Right ventricle myocardium superior (tissue), 1 donor: ENCODE measurements at regions not wholly inside any gene's neighbourhood (a gene's known extent, or its start where the extent isn't known, plus 50 kb on each side); places are given as distances from the start of the nearest gene placed in this dataset.
"Not testable (repeated sequence)": the region's sequence is repeated elsewhere in the genome, so short reads cannot be mapped to it uniquely, and the experiment has no call there.

Experiments
- ATAC-seq: fragments of 200-7000 bp; cut with Tn5 transposase; one replicate; pipeline ENCODE4 v1.9.1; 2020; ENCODE audit warnings: mild to moderate bottlenecking; ENCODE audit not compliant: poor library complexity
- DNase-seq: peaks from one replicate; pipeline ENCODE4 v3.0.0-alpha.2; 2020
- intact Hi-C: fragments of 100-400 bp; cut with DNase I; formaldehyde crosslinking; loops from one replicate; pipeline ENCODE4 v1.11.2; 2022
- donor health status: DM: no; HTN: yes; CAD: no; lungs with severe emphysema.

DNA sequence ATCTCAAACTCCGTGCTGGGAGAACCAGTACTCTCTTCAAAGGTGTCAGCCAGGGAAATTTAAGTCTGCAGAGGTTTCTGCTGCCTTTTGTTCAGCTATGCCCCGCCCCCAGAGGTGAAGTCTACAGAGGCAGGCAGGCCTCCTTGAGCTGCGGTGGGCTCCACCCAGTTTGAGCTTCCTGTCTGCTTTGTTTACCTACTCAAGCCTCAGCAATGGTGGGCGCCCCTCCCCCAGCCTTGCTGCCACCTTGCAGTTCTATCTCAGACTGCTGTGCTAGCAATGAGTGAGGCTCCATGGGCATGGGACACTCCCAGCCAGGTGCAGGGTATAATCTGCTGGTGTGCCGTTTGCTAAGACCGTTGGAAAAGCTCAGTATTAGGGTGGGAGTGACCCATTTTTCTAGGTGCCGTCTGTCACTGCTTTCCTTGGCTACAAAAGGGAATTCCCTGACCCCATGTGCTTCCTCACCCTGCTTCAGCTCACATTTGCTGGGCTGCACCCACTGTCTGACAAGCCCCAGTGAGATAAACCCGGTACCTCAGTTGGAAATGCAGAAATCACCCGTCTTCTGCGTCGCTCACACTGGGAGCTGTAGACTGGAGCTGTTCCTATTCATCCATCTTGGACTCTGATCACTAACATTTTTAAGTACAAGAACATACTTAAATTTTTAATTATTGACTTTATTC, 389.2 kb upstream of the UBE2E3 start:
- intact Hi-C loops, ATAC-seq, DNase-seq: not testable (repeated sequence)

DNA sequence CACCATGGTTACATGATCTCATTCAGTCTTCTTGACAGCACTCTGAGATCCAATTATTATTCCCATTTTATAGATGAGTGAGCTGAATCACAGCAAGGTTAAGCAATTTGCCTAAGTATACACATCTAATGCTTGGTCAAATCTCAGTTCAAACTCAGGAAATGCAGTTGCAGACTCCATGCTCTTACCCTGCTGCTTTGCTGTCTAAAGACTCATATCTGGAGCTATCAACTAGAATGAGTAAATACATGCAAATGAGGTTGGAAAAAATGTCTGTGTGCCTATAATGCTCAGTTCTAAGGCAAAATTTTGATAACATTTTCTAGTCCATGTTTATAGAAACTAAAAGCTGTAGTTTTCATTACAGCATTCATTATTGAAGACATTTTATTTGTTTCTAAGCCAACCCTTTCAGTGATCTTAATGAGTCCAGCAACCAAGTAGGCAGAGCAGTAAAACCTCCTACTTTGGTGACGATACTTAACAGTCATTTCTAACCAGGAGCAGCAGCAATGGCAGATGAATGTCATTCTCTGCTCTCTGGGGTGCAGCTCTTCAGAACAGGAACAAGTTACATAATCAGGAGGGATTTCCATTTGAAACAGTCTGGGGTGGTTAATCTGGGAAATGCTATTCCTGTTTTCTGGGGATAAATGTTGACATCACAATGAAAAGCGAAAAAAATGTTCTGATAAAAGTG, 396.8 kb upstream of the UBE2E3 start:
- ATAC-seq = no peak
- intact Hi-C loops = no loop called here
- no peak for DNase-seq

DNA sequence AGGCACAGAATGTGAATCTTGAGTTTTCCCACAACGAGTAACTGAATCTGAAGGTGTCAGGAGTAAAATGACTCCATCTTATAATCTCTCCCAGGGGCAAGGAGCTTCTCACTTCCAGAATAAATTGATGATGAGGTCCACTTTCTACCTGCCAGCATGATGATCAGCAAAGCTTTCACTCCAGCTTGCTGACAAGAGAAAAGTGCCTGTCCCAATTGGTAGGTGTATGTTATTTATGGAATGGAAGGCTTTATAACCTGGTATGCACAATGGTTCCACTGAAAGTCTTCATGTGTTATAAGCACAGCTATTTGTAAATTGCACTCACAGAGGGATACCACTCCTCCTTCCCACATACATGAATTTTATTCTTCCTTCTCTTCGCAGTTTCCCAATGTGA, 401.0 kb upstream of the UBE2E3 start:
- DNase-seq (no peak), ATAC-seq (no peak)
- intact Hi-C loops = no loop called here

DNA sequence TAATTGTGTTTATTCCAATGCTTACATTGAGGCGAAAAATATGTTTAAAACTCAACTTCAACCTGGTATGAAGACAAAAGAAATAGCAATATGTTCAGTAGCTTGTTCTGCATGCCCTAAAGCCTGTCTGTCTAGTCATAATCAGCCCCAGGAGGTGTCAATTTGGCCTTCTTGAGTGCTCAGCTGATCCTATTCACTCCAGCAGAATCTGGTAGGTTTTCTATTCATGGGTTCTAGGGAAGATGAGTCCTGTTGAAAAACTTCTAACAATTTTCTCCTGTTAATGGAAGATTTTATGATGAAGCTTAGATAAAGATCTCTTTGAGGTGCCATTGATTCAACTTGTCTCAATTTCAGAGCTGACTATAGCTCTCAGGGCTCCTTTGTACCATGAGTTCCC, 402.0 kb upstream of the UBE2E3 start:
- intact Hi-C loops = no loop called here

DNA sequence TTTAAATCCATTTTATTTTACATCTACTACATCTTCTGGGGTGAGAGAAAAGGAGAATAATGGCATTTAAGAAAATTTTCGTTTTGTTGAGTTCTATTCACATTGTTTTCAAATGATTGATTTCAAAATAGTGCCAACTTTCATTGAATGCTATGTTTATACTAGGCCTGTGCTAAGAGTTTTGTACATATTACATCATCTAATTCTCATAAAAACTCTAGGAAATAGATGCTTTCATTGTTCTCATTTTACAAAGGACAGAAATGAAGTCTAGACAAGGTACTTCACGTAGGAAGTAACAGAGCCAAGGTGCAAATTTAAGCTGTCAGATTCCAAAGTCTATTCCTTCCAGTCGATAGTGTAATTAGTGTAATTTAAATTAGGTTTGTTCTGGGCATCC, 402.8 kb upstream of the UBE2E3 start:
- no peak for DNase-seq
- ATAC-seq = no peak
- intact Hi-C loops = no loop called here

More for the DNA sequence above, 402.0 kb upstream of the UBE2E3 start:
- ATAC-seq = no peak
- no peak for DNase-seq

DNA sequence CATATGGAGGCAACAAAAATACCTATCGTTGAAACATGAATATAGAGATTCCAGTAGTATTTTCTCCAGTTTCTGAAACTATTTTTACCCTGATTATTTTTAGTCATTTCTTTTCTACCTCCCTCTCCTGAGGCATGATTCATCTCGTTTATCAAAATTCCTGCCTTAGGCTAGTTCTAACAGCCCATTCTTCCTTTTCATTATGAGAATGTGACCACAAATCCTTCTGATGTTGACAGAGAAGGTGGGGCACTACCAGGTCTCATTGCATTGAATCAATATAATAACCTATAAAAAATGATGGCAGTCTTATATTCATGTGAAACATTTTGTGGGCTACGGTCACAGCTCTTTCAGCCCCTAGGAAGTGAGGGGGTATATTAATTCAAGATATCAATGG, 406.5 kb upstream of the UBE2E3 start:
- intact Hi-C loops = no loop called here
- no peak for ATAC-seq
- no peak for DNase-seq

DNA sequence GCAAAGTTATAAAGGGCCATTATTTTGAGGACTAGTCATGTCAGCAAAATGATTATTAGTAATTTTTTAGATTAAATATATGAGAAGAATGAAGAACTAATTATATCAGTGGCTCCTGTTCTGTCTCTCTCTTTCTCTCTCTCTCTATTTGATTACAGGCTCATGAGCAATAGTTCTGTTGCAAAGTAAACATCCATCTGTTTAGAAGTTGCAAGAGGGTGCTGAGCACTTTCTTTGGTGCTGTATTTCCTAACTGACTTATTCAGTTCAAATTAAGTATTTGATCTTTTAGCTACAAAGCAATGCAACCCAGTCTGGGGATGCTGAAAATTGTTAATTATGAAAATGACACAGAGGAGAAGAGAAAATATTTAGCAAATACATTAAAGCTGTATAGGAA, 408.1 kb upstream of the UBE2E3 start:
- DNase-seq (no peak), ATAC-seq (no peak)
- intact Hi-C loops = no loop called here

DNA sequence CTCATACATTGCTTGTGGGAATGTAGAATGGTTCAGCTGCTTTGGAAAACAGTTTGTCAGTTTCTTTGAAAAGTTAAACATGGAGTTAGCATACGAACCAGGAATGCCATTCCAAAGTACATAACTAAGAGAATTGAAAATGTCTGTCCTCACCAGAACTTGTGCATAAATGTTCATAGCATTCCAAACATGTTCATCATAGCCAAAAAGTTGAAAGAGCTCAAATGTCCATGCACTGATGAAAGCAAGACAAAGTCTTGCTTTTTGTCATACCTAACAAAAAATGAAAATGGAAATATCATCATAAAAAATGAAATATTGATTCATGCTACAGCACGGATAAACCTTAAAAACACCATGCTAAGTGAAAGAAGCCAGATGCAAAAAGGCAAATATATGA, 408.8 kb upstream of the UBE2E3 start:
- no peak for ATAC-seq
- intact Hi-C loops = no loop called here
- DNase-seq = no peak

DNA sequence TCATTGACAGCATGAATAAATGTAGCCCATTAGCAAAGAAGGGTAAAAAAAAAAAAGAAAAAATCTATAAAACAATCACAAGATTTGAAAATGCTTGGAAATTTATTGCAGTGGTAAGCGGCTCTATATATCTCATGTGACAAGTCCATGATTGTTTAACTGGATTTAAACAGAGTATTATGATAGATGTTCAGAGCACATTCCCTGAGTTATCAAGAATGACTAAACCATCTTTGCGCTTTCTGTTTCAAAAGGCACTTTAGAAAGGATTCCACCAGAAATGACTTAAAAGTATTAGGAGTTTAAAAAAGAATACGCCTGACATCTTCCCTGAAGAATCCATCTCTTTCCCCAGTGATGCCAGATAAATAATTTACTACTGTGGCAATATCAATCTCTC, 409.5 kb upstream of the UBE2E3 start:
- DNase-seq (no peak), ATAC-seq (no peak)
- intact Hi-C loops = no loop called here

DNA sequence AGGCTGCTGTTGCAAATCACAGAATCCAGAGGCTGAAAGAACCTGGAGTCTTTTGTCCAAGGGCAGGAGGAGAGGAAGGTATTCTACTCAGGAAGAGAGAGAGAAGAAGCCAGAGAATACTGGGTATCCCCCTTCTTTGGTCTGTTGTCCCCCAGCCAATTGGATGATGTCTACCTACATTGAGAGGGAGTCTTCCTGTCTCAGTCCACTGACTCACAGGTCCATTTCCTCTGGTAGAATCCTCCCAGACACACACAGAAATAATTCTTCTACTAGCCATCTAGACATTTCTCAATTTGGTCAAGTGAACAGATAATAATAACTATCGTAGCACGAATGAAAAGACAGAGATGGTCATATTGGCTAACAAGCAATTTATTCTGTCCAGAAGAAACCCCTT, 416.4 kb upstream of the UBE2E3 start:
- intact Hi-C loops = no loop called here
- ATAC-seq = no peak
- no peak for DNase-seq

DNA sequence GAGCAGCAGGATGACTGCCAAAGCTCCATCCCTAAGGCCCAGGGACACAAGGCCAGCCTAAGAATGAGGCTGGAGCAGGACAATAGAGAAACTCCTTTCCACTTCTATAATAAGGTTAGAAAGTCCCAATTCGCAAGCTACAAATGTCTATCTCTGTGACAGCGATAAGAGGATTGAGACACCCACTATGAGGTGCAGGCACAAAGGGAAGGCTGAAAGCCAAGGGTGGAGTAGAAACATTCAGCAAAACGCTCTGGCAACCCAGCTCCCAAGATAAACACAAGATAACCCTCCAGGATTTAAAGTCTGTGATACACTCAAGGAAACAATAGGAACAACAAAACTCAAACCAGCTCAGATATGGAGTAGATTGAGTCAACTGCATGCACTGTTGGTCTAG, 418.0 kb upstream of the UBE2E3 start:
- intact Hi-C loops = no loop called here
- ATAC-seq = no peak
- no peak for DNase-seq

DNA sequence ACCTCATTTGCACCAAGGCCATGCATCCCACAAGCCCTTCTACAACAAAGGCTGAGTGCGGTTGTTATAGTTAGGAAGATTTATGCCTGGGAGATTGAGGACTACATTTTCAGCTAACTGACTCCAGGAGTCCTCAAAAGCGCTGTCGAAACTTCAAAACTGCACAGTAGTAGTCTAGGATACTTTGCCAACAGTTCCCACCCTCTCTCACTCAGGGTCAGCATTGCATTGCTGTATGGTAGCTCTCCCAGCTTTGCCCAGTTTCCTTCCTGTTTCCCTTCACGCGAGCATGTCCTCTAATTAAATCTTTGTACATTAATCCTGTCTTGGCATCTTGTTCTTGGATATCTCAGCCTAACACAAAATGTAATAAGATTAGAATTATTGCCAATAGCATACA, 420.6 kb upstream of the UBE2E3 start:
- DNase-seq (no peak), ATAC-seq (no peak)
- intact Hi-C loops = no loop called here

DNA sequence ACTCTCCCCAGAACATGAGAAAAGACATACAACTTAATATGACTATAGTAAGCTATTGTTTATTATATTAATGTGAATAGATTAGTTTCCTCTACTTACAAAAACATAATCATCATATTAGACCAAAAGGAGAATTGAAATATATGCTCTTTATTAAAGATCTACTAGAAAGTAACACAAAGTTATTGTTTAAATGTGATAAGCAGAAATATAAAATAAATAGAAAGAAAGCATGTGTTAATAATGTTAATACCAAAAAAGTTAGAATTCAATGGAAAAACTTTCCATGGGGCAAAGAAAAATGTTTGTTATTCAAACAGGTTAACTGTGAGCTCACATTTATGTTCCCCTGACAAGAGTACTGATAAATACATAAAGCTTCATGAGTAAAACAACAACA, 421.4 kb upstream of the UBE2E3 start:
- DNase-seq (no peak), ATAC-seq (no peak)
- intact Hi-C loops = no loop called here

DNA sequence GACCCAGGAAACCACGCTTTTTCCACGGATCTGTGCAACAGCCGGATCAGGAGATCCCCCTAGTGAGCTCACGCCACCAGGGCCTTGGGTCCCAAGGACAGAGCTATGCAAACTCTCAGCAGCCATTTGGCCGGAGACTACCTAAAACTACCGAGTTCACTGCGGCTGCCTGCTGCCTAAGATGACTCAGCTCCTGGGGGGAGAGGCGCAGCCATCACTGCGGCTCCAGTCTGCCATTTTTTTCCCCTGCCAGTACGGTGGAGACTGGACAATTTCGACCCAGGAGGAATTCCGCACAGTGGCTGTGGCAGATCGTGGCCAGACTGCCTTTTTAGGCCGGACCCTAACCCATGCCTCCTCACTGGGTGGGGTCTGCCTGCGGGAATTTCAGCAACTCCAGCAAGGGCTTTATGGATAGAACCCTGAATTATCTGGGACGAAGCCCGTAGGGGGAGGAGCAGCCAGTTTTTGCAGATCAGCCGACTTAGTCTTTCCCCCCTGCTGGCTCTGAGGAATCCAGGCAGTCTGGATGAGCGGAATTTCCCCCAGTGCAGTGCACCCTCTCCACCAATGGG, 424.9 kb upstream of the UBE2E3 start:
- ATAC-seq (no peak), DNase-seq (no peak)
- intact Hi-C loops = no loop called here

DNA sequence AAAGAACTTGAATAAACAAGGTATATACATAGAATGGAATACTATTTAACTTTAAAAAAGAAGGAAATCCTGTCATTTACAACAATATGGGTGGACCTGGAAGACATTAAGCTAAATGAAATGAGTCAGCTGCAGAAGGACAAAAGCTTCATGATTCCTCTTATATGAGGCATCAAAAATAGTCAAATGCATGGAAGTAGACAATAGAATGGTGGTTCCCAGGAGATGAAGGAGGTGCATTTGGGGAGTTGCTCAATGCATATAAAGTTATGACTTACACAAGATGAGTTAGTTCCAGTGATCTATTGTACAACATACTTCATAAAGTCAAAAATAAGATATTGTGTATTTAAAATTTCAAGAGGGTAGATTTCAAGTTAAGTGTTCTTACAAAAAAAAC, 426.1 kb upstream of the UBE2E3 start:
- no peak for ATAC-seq
- intact Hi-C loops = no loop called here
- no peak for DNase-seq

DNA sequence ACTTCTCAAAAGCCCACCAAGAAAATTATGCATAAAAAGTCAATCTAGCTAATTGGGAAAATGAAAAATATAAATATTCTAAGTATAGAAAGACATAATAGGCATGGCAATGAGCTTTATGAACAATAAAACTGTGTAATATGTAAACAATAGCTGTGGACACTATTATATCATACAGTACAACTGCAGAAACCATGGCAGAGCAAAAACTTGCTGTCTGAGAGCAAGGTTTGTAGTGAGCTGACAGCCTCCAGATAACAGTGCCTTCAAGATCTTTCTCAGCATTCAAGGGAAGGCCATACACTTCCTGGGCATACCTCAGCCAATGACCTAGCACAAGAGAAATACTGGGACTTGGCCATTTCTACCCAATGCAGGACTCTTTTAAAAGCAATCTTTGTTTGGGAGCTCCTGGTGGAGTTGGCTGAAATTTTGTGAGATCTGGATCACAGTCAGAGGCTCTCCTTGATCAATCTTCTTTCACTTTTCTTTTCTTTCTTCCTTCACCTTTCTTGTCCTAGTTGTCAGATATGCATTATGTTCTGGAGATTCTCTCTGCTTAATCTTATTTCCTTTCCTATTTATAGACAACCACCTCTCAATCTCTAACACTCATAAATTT, 427.2 kb upstream of the UBE2E3 start:
- intact Hi-C loops = no loop called here
- DNase-seq (no peak), ATAC-seq (no peak)

DNA sequence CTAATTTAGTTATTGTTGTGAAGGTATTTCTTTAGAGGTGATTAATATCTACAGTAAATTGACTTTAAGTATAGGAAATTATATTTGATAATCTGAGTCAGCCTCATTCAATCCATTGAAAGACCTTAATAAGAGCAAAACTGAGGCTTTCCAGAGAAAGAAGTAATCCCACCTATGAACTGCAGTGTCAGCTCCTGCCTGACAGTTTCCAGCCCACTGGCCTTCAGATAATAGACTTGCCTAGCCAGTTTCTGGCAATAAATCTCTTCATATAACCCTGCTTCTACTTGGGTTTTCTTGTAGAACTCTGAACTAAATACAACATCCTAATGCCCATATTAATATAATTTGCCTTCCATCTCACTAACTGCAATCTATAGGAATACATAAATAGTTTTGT, 437.9 kb upstream of the UBE2E3 start:
- DNase-seq (no peak), ATAC-seq (no peak)
- intact Hi-C loops = no loop called here

DNA sequence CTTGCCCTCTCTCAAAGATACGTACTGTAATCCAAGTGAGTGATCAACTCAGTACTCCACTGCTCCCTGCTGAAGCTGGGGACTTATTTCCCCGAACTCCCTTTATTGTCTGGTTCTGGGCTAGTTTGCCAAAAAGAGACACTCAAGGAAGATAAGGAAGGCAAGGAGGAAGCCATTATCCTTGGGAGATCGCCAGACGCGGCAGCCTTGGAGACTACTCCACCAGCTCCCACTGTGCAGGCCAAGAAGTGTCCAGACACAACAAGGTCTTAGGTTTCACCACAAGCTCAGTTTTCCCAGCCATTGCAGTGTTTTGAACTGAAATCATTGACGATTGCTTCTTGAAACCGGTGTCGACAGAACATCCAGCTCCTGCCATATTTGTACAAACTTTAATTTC, 439.6 kb upstream of the UBE2E3 start:
- ATAC-seq (no peak), DNase-seq (no peak)
- intact Hi-C loops = no loop called here

DNA sequence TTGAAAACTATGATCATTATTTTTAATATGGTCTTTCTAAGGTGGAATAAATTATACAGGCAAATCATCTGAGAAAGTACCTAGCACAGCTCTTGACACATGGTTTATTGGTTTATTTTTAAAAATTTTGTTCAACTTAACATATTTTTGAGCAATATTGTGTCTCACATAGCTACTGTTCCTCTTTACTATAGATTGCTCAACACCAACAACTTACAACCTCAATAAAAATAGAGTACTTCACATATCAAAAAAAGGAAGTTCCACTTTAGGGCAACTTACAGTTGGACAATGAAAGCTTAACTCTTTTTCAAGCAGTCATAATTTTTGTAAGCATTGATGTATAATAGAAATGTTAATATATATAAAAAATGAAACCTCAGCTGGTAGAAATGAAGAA, 440.9 kb upstream of the UBE2E3 start:
- DNase-seq = no peak
- ATAC-seq = no peak
- intact Hi-C loops = no loop called here

DNA sequence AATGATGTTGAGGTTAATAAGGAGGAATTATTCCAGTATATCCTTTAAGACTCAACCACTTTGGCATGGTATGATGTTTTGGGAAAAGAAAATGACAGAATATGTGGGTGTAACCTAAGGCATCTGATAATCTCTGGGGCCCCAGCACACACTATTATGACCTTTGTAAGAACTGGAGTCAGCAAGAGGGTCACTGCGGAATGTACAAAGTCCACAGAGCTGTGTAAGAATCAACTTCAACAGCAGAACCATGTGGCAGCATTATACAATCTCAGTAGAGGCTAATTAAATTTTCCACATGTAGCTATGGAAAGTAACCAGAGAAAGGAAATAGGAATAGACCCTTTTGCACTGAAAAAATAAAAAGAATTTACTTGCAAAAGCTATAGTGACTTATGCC, 445.1 kb upstream of the UBE2E3 start:
- intact Hi-C loops = no loop called here
- no peak for ATAC-seq
- DNase-seq = no peak
